GM19397 (cell line): ENCODE measurements at regions not wholly inside any gene's neighbourhood (a gene's known extent, or its start where the extent isn't known, plus 50 kb on each side); places are given as distances from the start of the nearest gene placed in this dataset.

Source experiments
- ATAC-seq: cut with Tn5 transposase; IDR thresholded peaks from one replicate; pipeline ENCODE4 v1.9.1; 2021; ENCODE audit warnings: mild to moderate bottlenecking, moderate library complexity; ENCODE audit not compliant: unreplicated experiment

- ATAC-seq = no peak
Observed at GRCh38 chr6:79307321-79308036, 73.0 kb upstream of the HMGN3 start.

GRCh38 chr6:79305020-79305419 lies 70.5 kb upstream of the HMGN3 start:
- ATAC-seq = no peak

- ATAC-seq = no peak
Observed at GRCh38 chr6:79302341-79302740, 67.9 kb upstream of the HMGN3 start.

- no peak for ATAC-seq
Observed at GRCh38 chr6:79301290-79301689, 66.8 kb upstream of the HMGN3 start.

- ATAC-seq = no peak
Observed at GRCh38 chr6:79296211-79296610, 61.7 kb upstream of the HMGN3 start.
